Dermis microvascular lymphatic vessel endothelial cell (primary cell): ENCODE measurements at regions not wholly inside any gene's neighbourhood (a gene's known extent, or its start where the extent isn't known, plus 50 kb on each side); places are given as distances from the start of the nearest gene placed in this dataset.

Source experiments
- DNase-seq, 2 donors: peaks; one replicate each; pipeline versions ENCODE4 v3.0.0 to v3.0.0-alpha.2; 2010; ENCODE audit warnings: low read depth in 2 of 2

- no peak for DNase-seq
Measured at GRCh38 chr10:25661632-25662031, 272.4 kb upstream of the MYO3A start.

- no peak for DNase-seq
Measured at GRCh38 chr10:25666276-25666675, 267.8 kb upstream of the MYO3A start.

- no peak for DNase-seq
Measured at GRCh38 chr10:25675204-25675603, 258.8 kb upstream of the MYO3A start.

GRCh38 chr10:25675615-25676014 lies 258.4 kb upstream of the MYO3A start:
- no peak for DNase-seq

GRCh38 chr10:25678220-25678619 lies 255.8 kb upstream of the MYO3A start:
- no peak for DNase-seq

- DNase-seq: no peak
Measured at GRCh38 chr10:25678666-25679065, 255.4 kb upstream of the MYO3A start.

- DNase-seq: no peak
Measured at GRCh38 chr10:25682203-25682851, 251.7 kb upstream of the MYO3A start.

GRCh38 chr10:25683344-25683743 lies 250.7 kb upstream of the MYO3A start:
- DNase-seq: no peak

- DNase-seq: no peak
Measured at GRCh38 chr10:25687521-25687920, 246.5 kb upstream of the MYO3A start.

GRCh38 chr10:25689346-25690100 lies 244.5 kb upstream of the MYO3A start:
- DNase-seq: no peak

GRCh38 chr10:25692761-25693160 lies 241.3 kb upstream of the MYO3A start:
- DNase-seq: no peak

GRCh38 chr10:25694206-25694933 lies 239.7 kb upstream of the MYO3A start:
- DNase-seq: no peak

GRCh38 chr10:25694971-25695370 lies 239.1 kb upstream of the MYO3A start:
- no peak for DNase-seq

GRCh38 chr10:25695586-25695985 lies 238.4 kb upstream of the MYO3A start:
- DNase-seq: no peak

GRCh38 chr10:25696013-25696708 lies 237.9 kb upstream of the MYO3A start:
- DNase-seq: no peak

GRCh38 chr10:25697412-25697811 lies 236.6 kb upstream of the MYO3A start:
- no peak for DNase-seq

- no peak for DNase-seq
Measured at GRCh38 chr10:25698638-25699037, 235.4 kb upstream of the MYO3A start.

GRCh38 chr10:25699631-25700030 lies 234.4 kb upstream of the MYO3A start:
- no peak for DNase-seq

- no peak for DNase-seq
Measured at GRCh38 chr10:25701652-25702051, 232.4 kb upstream of the MYO3A start.

GRCh38 chr10:25704622-25705021 lies 229.4 kb upstream of the MYO3A start:
- DNase-seq: no peak

- no peak for DNase-seq
Measured at GRCh38 chr10:25707572-25707971, 226.5 kb upstream of the MYO3A start.
